Panc1 (cell line): ENCODE measurements at regions not wholly inside any gene's neighbourhood (a gene's known extent, or its start where the extent isn't known, plus 50 kb on each side); places are given as distances from the start of the nearest gene placed in this dataset.

Experiments used
- ATAC-seq: fragments of 200-7000 bp; cut with Tn5 transposase; 2 replicates; pipeline ENCODE4 v1.9.1; 2020; ENCODE audit warnings: mild to moderate bottlenecking, moderate library complexity
- BruUV-seq: library from RNA; stranded (reverse); fragments of 400-500 nt; replicated peaks from 2 replicates; lab custom pipeline; 2021; lab: Mats Ljungman, UMichigan
- CTCF ChIA-PET: fragments of 300-600 bp; sonication (Branson Sonifier 250); formaldehyde crosslinking; loops from one replicate; lab custom pipeline; 2022; ENCODE audit warnings: antibody characterized with exemption; lab: Charles Lee
- POLR2A ChIA-PET: fragments of 300-600 bp; sonication (Branson Sonifier 250); formaldehyde crosslinking; loops from one replicate; lab custom pipeline; 2022; ENCODE audit warnings: antibody characterized with exemption; lab: Charles Lee
- DNase-seq: peaks from one replicate; pipeline ENCODE4 v3.0.0-alpha.2; 2010; ENCODE audit warnings: low read depth, low spot score
- H3K27ac ChIP-seq: 2 replicates; pipeline ENCODE4 v1.5.1; 2011; ENCODE audit warnings: mild to moderate bottlenecking, low read length, inconsistent platforms
- H3K27me3 ChIP-seq: fragments of 200-500 bp; sonication (Bioruptor generic); 2 replicates; pipeline ENCODE4 v1.6.0; 2014; ENCODE audit warnings: low read length, inconsistent platforms; ENCODE audit not compliant: control insufficient read depth, insufficient read depth
- H3K36me3 ChIP-seq: fragments of 200-500 bp; sonication (Bioruptor generic); 2 replicates; pipeline ENCODE4 v1.5.1; 2014; ENCODE audit warnings: inconsistent platforms, mild to moderate bottlenecking, low read length, moderate library complexity; ENCODE audit not compliant: control insufficient read depth, insufficient read depth
- H3K4me1 ChIP-seq: 2 replicates; pipeline ENCODE4 v1.5.1; 2011; ENCODE audit warnings: inconsistent platforms, mild to moderate bottlenecking, low read length, moderate library complexity; ENCODE audit not compliant: control insufficient read depth, insufficient read depth
- H3K4me3 ChIP-seq, 2 experiments: 2 replicates each; pipeline ENCODE4 v1.5.1; 2011 to 2012; ENCODE audit warnings: low read depth in 2 of 2, low read length in 2 of 2, mild to moderate bottlenecking in 2 of 2, inconsistent platforms in 1 of 2, moderate library complexity in 1 of 2
- H3K9me3 ChIP-seq: fragments of 200-500 bp; sonication (Bioruptor generic); 2 replicates; pipeline ENCODE4 v1.5.1; 2014; ENCODE audit warnings: low read depth, mild to moderate bottlenecking, inconsistent platforms, low read length, moderate library complexity; ENCODE audit not compliant: control insufficient read depth, insufficient read depth
- CTCF ChIP-seq: fragments of 450-650 bp; IDR thresholded peaks from 2 replicates; pipeline ENCODE4 v1.5.1; 2017; ENCODE audit warnings: mild to moderate bottlenecking
- POLR2AphosphoS5 ChIP-seq: IDR thresholded peaks from 2 replicates; pipeline ENCODE4 v1.6.1; 2012; ENCODE audit warnings: mild to moderate bottlenecking, low read depth, low read length, moderate library complexity
- REST ChIP-seq, 2 experiments: IDR thresholded peaks; 2 replicates each; pipeline ENCODE4 v1.6.1; 2011 to 2012; ENCODE audit warnings: low read depth in 2 of 2, control low read depth in 1 of 2, low read length in 1 of 2, mild to moderate bottlenecking in 1 of 2, moderate library complexity in 1 of 2; ENCODE audit not compliant: insufficient read depth in 1 of 2
- SIN3A ChIP-seq: IDR thresholded peaks from 2 replicates; pipeline ENCODE4 v1.6.1; 2012; ENCODE audit warnings: low read depth, mild to moderate bottlenecking, low read length, moderate library complexity, borderline replicate concordance; ENCODE audit not compliant: insufficient read depth
- TCF7L2 ChIP-seq: IDR thresholded peaks from 2 replicates; pipeline ENCODE4 v1.6.1; 2011; ENCODE audit warnings: mild to moderate bottlenecking, low read depth, low read length, inconsistent platforms
- in situ Hi-C: cut with HindIII; loops from 2 replicates; pipeline ENCODE4 v1.10.0; 2016; ENCODE audit warnings: low sequenced_read_pairs, low pct_unique_long_range_greater_than_20kb
- intact Hi-C: fragments of 100-400 bp; cut with micrococcal nuclease; formaldehyde crosslinking; loops from one replicate; pipeline ENCODE4 v1.10.0; 2022; ENCODE audit not compliant: unreplicated experiment

- ChIA-PET CTCF (no interaction called here), POLR2A (no interaction called here)
- H3K9me3 ChIP-seq, result no peaks in the 10 kb centered on the region
- DNase-seq, result no peak
- no peaks in the 10 kb centered on the region for H3K36me3 ChIP-seq
- intact Hi-C loops (no loop called here), in situ Hi-C loops (no loop called here)
- no peaks in the 10 kb centered on the region for H3K27me3 ChIP-seq
- no peak for TF ChIP-seq CTCF
- no peak for TF ChIP-seq TCF7L2
- no peak for TF ChIP-seq POLR2AphosphoS5
- TF ChIP-seq SIN3A, result no peak
- TF ChIP-seq REST (IDR thresholded peaks at IDR 0.05; ENCODE audit: insufficient read depth in 1 of 2, low read depth in 2 of 2, low read length in 1 of 2), result no peak
- no TSS peak for BruUV-seq
- no peaks in the 10 kb centered on the region for H3K4me1 ChIP-seq
- no peak overlapping the region for H3K4me3 ChIP-seq
- ATAC-seq, result no peak
- no peak overlapping the region for H3K27ac ChIP-seq
These were observed 231.5 kb downstream of the C6orf118 start for GRCh38 chr6:165077876-165078275.

DNA sequence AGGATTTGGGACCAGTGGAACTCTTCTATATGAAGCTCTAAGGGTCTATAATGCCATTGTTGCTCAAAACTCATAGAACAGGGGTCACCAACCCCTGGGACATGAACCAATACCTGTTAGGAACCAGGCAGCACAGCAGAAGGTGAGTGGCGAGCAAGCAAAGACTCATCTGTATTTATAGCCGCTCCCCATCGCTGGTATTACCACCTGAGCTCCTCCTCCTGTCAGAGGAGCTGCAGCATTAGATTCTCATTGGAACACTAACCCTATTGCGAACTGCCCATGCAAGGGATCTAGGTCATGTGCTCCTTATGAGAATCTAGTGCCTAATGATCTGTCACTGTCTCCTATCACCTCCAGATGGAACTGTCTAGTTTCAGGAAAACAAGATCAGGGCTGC lies 237.5 kb downstream of the C6orf118 start:
- H3K9me3 ChIP-seq, result no peaks in the 10 kb centered on the region
- no peak overlapping the region for H3K27ac ChIP-seq
- intact Hi-C loops, result no loop called here
- H3K27me3 ChIP-seq, result no peaks in the 10 kb centered on the region
- ATAC-seq (no peak), DNase-seq (no peak)
- no peaks in the 10 kb centered on the region for H3K4me1 ChIP-seq
- TF ChIP-seq TCF7L2 (no peak), REST (IDR thresholded peaks at IDR 0.05; ENCODE audit: insufficient read depth in 1 of 2, low read depth in 2 of 2, low read length in 1 of 2) (no peak), CTCF (no peak), POLR2AphosphoS5 (no peak), SIN3A (no peak)
- CTCF ChIA-PET, result no interaction called here
- BruUV-seq, result no TSS peak
- POLR2A ChIA-PET, result no interaction called here
- no peaks in the 10 kb centered on the region for H3K36me3 ChIP-seq
- no peak overlapping the region for H3K4me3 ChIP-seq
- in situ Hi-C loops, result no loop called here
